ENCODE measurements at regions not wholly inside any gene's neighbourhood (a gene's known extent, or its start where the extent isn't known, plus 50 kb on each side); places are given as distances from the start of the nearest gene placed in this dataset.

- no peak for DNase-seq (ENCODE audit: low read depth, low spot score)
These were observed 218.0 kb upstream of the ADRA1B start for GRCh38 chr5:159698322-159698721.

- DNase-seq (ENCODE audit: low read depth, low spot score) = no peak
These were observed 216.3 kb upstream of the ADRA1B start for GRCh38 chr5:159700016-159700415.

GRCh38 chr5:159702301-159702700 is 214.0 kb upstream of the ADRA1B start:
- DNase-seq (ENCODE audit: low read depth, low spot score) = no peak

- no peak for DNase-seq (ENCODE audit: low read depth, low spot score)
These were observed 213.5 kb upstream of the ADRA1B start for GRCh38 chr5:159702826-159703225.

GRCh38 chr5:159704160-159704559 is 212.1 kb upstream of the ADRA1B start:
- no peak for DNase-seq (ENCODE audit: low read depth, low spot score)

GRCh38 chr5:159705948-159706347 is 210.3 kb upstream of the ADRA1B start:
- no peak for DNase-seq (ENCODE audit: low read depth, low spot score)

- no peak for DNase-seq (ENCODE audit: low read depth, low spot score)
These were observed 208.2 kb upstream of the ADRA1B start for GRCh38 chr5:159708090-159708489.

GRCh38 chr5:159712672-159713071 is 203.6 kb upstream of the ADRA1B start:
- no peak for DNase-seq (ENCODE audit: low read depth, low spot score)

GRCh38 chr5:159713254-159713653 is 203.0 kb upstream of the ADRA1B start:
- no peak for DNase-seq (ENCODE audit: low read depth, low spot score)

GRCh38 chr5:159713773-159714172 is 202.5 kb upstream of the ADRA1B start:
- DNase-seq (ENCODE audit: low read depth, low spot score) = no peak

GRCh38 chr5:159725475-159725874 is 190.8 kb upstream of the ADRA1B start:
- no peak for DNase-seq (ENCODE audit: low read depth, low spot score)

GRCh38 chr5:159727167-159727566 is 189.1 kb upstream of the ADRA1B start:
- DNase-seq (ENCODE audit: low read depth, low spot score) = no peak

- DNase-seq (ENCODE audit: low read depth, low spot score) = no peak
These were observed 186.0 kb upstream of the ADRA1B start for GRCh38 chr5:159730285-159730684.

GRCh38 chr5:159732220-159732619 is 184.1 kb upstream of the ADRA1B start:
- DNase-seq (ENCODE audit: low read depth, low spot score) = no peak

GRCh38 chr5:159734366-159734765 is 181.9 kb upstream of the ADRA1B start:
- no peak for DNase-seq (ENCODE audit: low read depth, low spot score)

- no peak for DNase-seq (ENCODE audit: low read depth, low spot score)
These were observed 181.2 kb upstream of the ADRA1B start for GRCh38 chr5:159735036-159735435.

GRCh38 chr5:159735749-159736660 is 180.3 kb upstream of the ADRA1B start:
- DNase-seq (ENCODE audit: low read depth, low spot score) = no peak

GRCh38 chr5:159736844-159737243 is 179.4 kb upstream of the ADRA1B start:
- no peak for DNase-seq (ENCODE audit: low read depth, low spot score)

- DNase-seq (ENCODE audit: low read depth, low spot score) = no peak
These were observed 179.0 kb upstream of the ADRA1B start for GRCh38 chr5:159737263-159737662.

GRCh38 chr5:159741829-159742322 is 174.4 kb upstream of the ADRA1B start:
- DNase-seq (ENCODE audit: low read depth, low spot score) = peak; percentile 4

- DNase-seq (ENCODE audit: low read depth, low spot score) = no peak
These were observed 173.0 kb upstream of the ADRA1B start for GRCh38 chr5:159743234-159743633.

GRCh38 chr5:159746707-159747106 is 169.6 kb upstream of the ADRA1B start:
- DNase-seq (ENCODE audit: low read depth, low spot score) = no peak

- DNase-seq (ENCODE audit: low read depth, low spot score) = no peak
These were observed 167.1 kb upstream of the ADRA1B start for GRCh38 chr5:159749146-159749545.
